Spinal cord (tissue), 9 donors: ENCODE measurements at regions not wholly inside any gene's neighbourhood (a gene's known extent, or its start where the extent isn't known, plus 50 kb on each side); places are given as distances from the start of the nearest gene placed in this dataset.
"Not testable (repeated sequence)": the region's sequence is repeated elsewhere in the genome, so short reads cannot be mapped to it uniquely, and the experiment has no call there.

ENCODE experiments used
- DNase-seq, 6 donors: peaks; one replicate each; pipeline versions ENCODE4 v3.0.0 to v3.0.0-alpha.2; 2013 to 2015; ENCODE audit warnings: low spot score in 6 of 6, low read depth in 4 of 6
- H3K27ac ChIP-seq: one replicate; pipeline ENCODE4 v1.5.1; 2013; ENCODE audit warnings: low read depth, low read length, control low read depth
- H3K27me3 ChIP-seq: one replicate; pipeline ENCODE4 v1.6.1; 2013; ENCODE audit warnings: low read length; ENCODE audit not compliant: control insufficient read depth, insufficient read depth
- H3K36me3 ChIP-seq: one replicate; pipeline ENCODE4 v1.6.1; 2013; ENCODE audit warnings: low read length; ENCODE audit not compliant: control insufficient read depth, insufficient read depth
- H3K4me1 ChIP-seq: one replicate; pipeline ENCODE4 v1.6.1; 2013; ENCODE audit warnings: low read length; ENCODE audit not compliant: control insufficient read depth, insufficient read depth
- H3K4me3 ChIP-seq: one replicate; pipeline ENCODE4 v1.5.1; 2013; ENCODE audit warnings: low read depth, low read length, control low read depth
- H3K9me3 ChIP-seq: one replicate; pipeline ENCODE4 v1.6.1; 2013; ENCODE audit warnings: low read length; ENCODE audit not compliant: control insufficient read depth, insufficient read depth
- WGBS: methylation state at CpG from one replicate; pipeline ENCODE4 v1.1.5; 2013; ENCODE audit warnings: missing lambda C conversion rate; ENCODE audit not compliant: insufficient coverage; 5-methylcytosine and 5-hydroxymethylcytosine counted together
- donor health status: healthy.

GRCh38 chr1:229133811-229134210, 137.1 kb upstream of the RAB4A start:
- no CpG with 5 or more reads among the region's 1 CpG for WGBS
- H3K27me3 ChIP-seq, result no peaks in the 10 kb centered on the region
- no peak for DNase-seq
- H3K4me1 ChIP-seq, result no peaks in the 10 kb centered on the region
- H3K9me3 ChIP-seq, result peaks cover 2% of the 10 kb centered on the region
- H3K36me3 ChIP-seq, result no peaks in the 10 kb centered on the region
- no peak overlapping the region for H3K4me3 ChIP-seq
- no peak overlapping the region for H3K27ac ChIP-seq

DNA sequence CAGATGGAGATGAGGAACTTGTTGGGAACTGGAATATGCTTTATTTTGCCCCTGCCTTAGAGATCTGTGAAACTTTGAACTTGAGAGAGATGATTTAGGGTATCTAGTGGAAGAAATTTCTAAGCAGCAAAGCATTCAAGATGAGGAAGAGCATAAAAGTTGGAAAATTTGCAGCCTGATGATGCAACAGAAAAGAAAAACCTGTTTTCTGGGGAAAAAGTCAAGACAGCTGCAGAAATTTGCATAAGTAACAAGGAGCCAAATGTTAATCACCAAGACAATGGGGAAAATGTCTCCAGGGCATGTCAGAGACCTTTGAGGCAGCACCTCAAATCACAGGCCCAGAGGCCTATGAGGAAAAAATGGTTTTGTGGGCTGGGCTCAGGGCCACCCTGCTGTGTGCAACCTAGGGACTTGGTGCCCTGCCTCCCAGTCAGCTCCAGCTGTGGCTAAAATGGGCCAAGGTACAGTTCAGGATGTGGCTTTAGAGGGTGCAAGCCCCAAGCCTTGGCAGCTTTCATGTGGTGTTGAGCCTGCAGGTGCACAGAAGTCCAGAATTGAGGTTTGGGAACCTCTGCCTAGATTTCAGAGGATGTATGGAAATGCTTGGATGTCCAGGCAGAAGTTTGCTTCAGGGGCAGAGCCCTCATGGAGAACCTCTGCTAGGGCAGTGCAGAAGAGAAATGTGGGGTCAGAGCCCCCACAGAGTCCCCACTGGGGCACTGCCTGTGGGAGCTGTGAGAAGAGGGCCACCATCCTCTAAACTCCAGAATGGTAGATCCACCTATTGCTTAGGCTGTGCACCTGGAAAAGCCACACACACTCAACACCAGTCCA, 136.3 kb upstream of the RAB4A start:
- not testable (repeated sequence) for H3K4me3 ChIP-seq, H3K9me3 ChIP-seq

GRCh38 chr1:229135773-229136172, 135.1 kb upstream of the RAB4A start:
- DNase-seq, result no peak
- no CpG with 5 or more reads among the region's 2 CpGs for WGBS

More for the DNA sequence above, 136.3 kb upstream of the RAB4A start:
- H3K27me3 ChIP-seq, H3K27ac ChIP-seq, H3K4me1 ChIP-seq, H3K36me3 ChIP-seq, DNase-seq: not testable (repeated sequence)

GRCh38 chr1:229136822-229137221, 134.1 kb upstream of the RAB4A start:
- no peaks in the 10 kb centered on the region for H3K4me1 ChIP-seq
- no peak for DNase-seq
- no peak overlapping the region for H3K4me3 ChIP-seq
- H3K36me3 ChIP-seq, result no peaks in the 10 kb centered on the region
- 63% methylated on average over 3 of the region's 3 CpGs for WGBS
- no peak overlapping the region for H3K27ac ChIP-seq
- peaks cover 2% of the 10 kb centered on the region for H3K9me3 ChIP-seq
- H3K27me3 ChIP-seq, result no peaks in the 10 kb centered on the region

More at GRCh38 chr1:229135773-229136172, 135.1 kb upstream of the RAB4A start:
- no peaks in the 10 kb centered on the region for H3K27me3 ChIP-seq
- H3K4me1 ChIP-seq, result no peaks in the 10 kb centered on the region
- H3K36me3 ChIP-seq, result no peaks in the 10 kb centered on the region
- H3K9me3 ChIP-seq, result peaks cover 2% of the 10 kb centered on the region
- no peak overlapping the region for H3K4me3 ChIP-seq
- H3K27ac ChIP-seq, result no peak overlapping the region

DNA sequence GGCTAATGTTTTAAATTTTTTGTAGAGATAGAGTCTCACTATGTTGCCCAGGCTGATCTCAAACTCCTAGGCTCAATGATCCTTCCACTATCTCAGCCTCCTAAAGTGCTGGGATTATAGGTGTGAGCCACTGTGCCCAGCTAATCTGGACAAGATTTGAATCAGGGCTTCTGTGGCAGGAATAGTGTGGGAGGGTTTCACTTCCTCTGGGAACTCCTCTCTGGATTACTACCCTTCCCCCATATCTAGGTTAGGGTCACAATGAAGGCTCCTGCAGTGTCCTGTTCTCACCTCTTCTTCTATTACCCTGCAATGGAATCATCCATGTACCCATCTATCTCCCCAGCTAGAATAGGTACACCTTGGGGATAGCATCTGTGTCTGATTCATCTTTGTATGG, 133.6 kb upstream of the RAB4A start:
- H3K9me3 ChIP-seq, result peaks cover 2% of the 10 kb centered on the region
- no peak overlapping the region for H3K27ac ChIP-seq
- no peaks in the 10 kb centered on the region for H3K27me3 ChIP-seq
- no peak overlapping the region for H3K4me3 ChIP-seq
- DNase-seq, result no peak
- H3K4me1 ChIP-seq, result no peaks in the 10 kb centered on the region
- no peaks in the 10 kb centered on the region for H3K36me3 ChIP-seq

- DNase-seq, result no peak
- Histone ChIP-seq H3K4me1 (no peaks in the 10 kb centered on the region), H3K27ac (no peak overlapping the region), H3K9me3 (peaks cover 2% of the 10 kb centered on the region), H3K4me3 (no peak overlapping the region), H3K27me3 (no peaks in the 10 kb centered on the region), H3K36me3 (no peaks in the 10 kb centered on the region)
- WGBS, result 80% methylated on average over 1 of the region's 3 CpGs
Observed at GRCh38 chr1:229138058-229138457, 132.9 kb upstream of the RAB4A start.

GRCh38 chr1:229139331-229140118, 131.4 kb upstream of the RAB4A start:
- no peaks in the 10 kb centered on the region for H3K36me3 ChIP-seq
- H3K27ac ChIP-seq, result no peak overlapping the region
- no peaks in the 10 kb centered on the region for H3K4me1 ChIP-seq
- no peak overlapping the region for H3K4me3 ChIP-seq
- 74% methylated on average over 5 of the region's 12 CpGs for WGBS
- H3K27me3 ChIP-seq, result no peaks in the 10 kb centered on the region
- no peak for DNase-seq
- peaks cover 2% of the 10 kb centered on the region for H3K9me3 ChIP-seq

DNA sequence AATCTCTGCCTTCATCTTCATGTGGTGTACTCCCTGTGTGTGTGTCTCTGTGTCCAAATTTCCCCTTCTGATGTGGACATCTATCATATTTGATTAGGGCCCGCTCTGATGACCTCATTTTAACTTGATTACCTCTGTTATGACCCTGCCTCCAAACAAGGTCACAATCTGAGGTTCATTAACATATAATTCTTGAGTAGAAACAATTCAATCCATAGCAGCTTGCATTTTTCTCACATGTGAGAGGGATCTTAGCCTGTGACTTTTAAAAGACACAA, 130.9 kb upstream of the RAB4A start:
- Histone ChIP-seq H3K9me3 (peaks cover under 1% of the 10 kb centered on the region), H3K4me1 (no peaks in the 10 kb centered on the region), H3K27me3 (no peaks in the 10 kb centered on the region), H3K27ac (no peak overlapping the region), H3K36me3 (no peaks in the 10 kb centered on the region), H3K4me3 (no peak overlapping the region)
- no peak for DNase-seq
- WGBS, result no CpG with 5 or more reads among the region's 1 CpG

GRCh38 chr1:229141271-229141670, 129.6 kb upstream of the RAB4A start:
- Histone ChIP-seq H3K36me3 (no peaks in the 10 kb centered on the region), H3K27ac (no peak overlapping the region), H3K4me3 (no peak overlapping the region), H3K4me1 (peaks cover under 1% of the 10 kb centered on the region), H3K9me3 (no peaks in the 10 kb centered on the region), H3K27me3 (no peaks in the 10 kb centered on the region)
- 100% methylated on average over 2 of the region's 2 CpGs for WGBS
- no peak for DNase-seq
